WTC11 (cell line): ENCODE measurements at regions not wholly inside any gene's neighbourhood (a gene's known extent, or its start where the extent isn't known, plus 50 kb on each side); places are given as distances from the start of the nearest gene placed in this dataset.

Experiments used
- ATAC-seq: fragments of 200-7000 bp; cut with Tn5 transposase; 2 replicates; pipeline ENCODE4 v1.10.0; 2021; ENCODE audit warnings: mild to moderate bottlenecking, moderate library complexity
- CTCF ChIA-PET: fragments of 300-600 bp; sonication (Branson Sonifier 250); formaldehyde crosslinking; loops from one replicate; lab custom pipeline; 2021; ENCODE audit warnings: antibody characterized with exemption; lab: Charles Lee
- POLR2A ChIA-PET: fragments of 350-600 bp; sonication (Branson Sonifier 250); formaldehyde crosslinking; loops from one replicate; lab custom pipeline; 2021; ENCODE audit warnings: antibody characterized with exemption; lab: Charles Lee
- DNase-seq: peaks from one replicate; pipeline ENCODE4 v3.0.0; 2021; ENCODE audit warnings: low spot score
- H3K27ac Mint-ChIP-seq: 2 replicates; pipeline ENCODE4 v1.8.0; 2021; ENCODE audit warnings: mixed read lengths
- H3K27me3 Mint-ChIP-seq: 2 replicates; pipeline ENCODE4 v1.8.0; 2021; ENCODE audit warnings: low read depth, mild to moderate bottlenecking, moderate library complexity, mixed read lengths
- H3K36me3 Mint-ChIP-seq: 2 replicates; pipeline ENCODE4 v1.8.0; 2021; ENCODE audit warnings: mixed read lengths
- H3K4me1 Mint-ChIP-seq: 2 replicates; pipeline ENCODE4 v1.8.0; 2022; ENCODE audit warnings: mixed read lengths
- H3K4me3 Mint-ChIP-seq: 2 replicates; pipeline ENCODE4 v1.8.0; 2021; ENCODE audit warnings: mild to moderate bottlenecking, moderate library complexity, mixed read lengths
- H3K9me3 Mint-ChIP-seq: 2 replicates; pipeline ENCODE4 v1.8.0; 2021; ENCODE audit warnings: mixed read lengths
- ATF3 ChIP-seq: sonication (generic); formaldehyde crosslinking; conservative IDR thresholded peaks from 2 replicates; pipeline ENCODE4 v1.8.1; 2022; ENCODE audit warnings: mild to moderate bottlenecking, missing genetic modification reagents
- CDX4 ChIP-seq: fragments of 250-450 bp; sonication (Bioruptor Pico); IDR thresholded peaks from 2 replicates; pipeline ENCODE4 v1.9.0; 2021; ENCODE audit warnings: moderate library complexity, mild to moderate bottlenecking, inconsistent platforms, borderline replicate concordance
- CREM ChIP-seq: sonication (generic); formaldehyde crosslinking; IDR thresholded peaks from 2 replicates; pipeline ENCODE4 v1.8.1; 2022; ENCODE audit warnings: mild to moderate bottlenecking, missing genetic modification reagents, moderate library complexity
- E2F4 ChIP-seq: sonication (generic); formaldehyde crosslinking; IDR thresholded peaks from 2 replicates; pipeline ENCODE4 v1.8.1; 2022; ENCODE audit warnings: low read depth, mild to moderate bottlenecking, moderate library complexity, missing genetic modification reagents, borderline replicate concordance
- ESRRA ChIP-seq: sonication (generic); formaldehyde crosslinking; IDR thresholded peaks from 2 replicates; pipeline ENCODE4 v1.8.1; 2022; ENCODE audit warnings: mild to moderate bottlenecking, missing genetic modification reagents, borderline replicate concordance
- FOXP4 ChIP-seq: sonication (generic); formaldehyde crosslinking; IDR thresholded peaks from 2 replicates; pipeline ENCODE4 v1.8.0; 2022; ENCODE audit warnings: mild to moderate bottlenecking, missing genetic modification reagents
- IRF2 ChIP-seq: sonication (generic); formaldehyde crosslinking; IDR thresholded peaks from 2 replicates; pipeline ENCODE4 v1.8.0; 2022; ENCODE audit warnings: low read depth, missing genetic modification reagents, borderline replicate concordance
- KAT7 ChIP-seq: sonication (generic); formaldehyde crosslinking; IDR thresholded peaks from 2 replicates; pipeline ENCODE4 v1.8.1; 2023; ENCODE audit warnings: missing genetic modification reagents, mild to moderate bottlenecking, borderline replicate concordance
- NFYB ChIP-seq: sonication (generic); formaldehyde crosslinking; conservative IDR thresholded peaks from 2 replicates; pipeline ENCODE4 v1.8.0; 2022; ENCODE audit warnings: low read depth, missing genetic modification reagents
- RORB ChIP-seq: fragments of 250-450 bp; sonication (Bioruptor Pico); IDR thresholded peaks from 2 replicates; pipeline ENCODE4 v1.9.0; 2021; ENCODE audit warnings: mild to moderate bottlenecking
- ZBTB21 ChIP-seq: sonication (generic); formaldehyde crosslinking; IDR thresholded peaks from 2 replicates; pipeline ENCODE4 v1.8.1; 2023; ENCODE audit warnings: mild to moderate bottlenecking, missing genetic modification reagents, borderline replicate concordance
- ZBTB43 ChIP-seq: sonication (generic); formaldehyde crosslinking; IDR thresholded peaks from 2 replicates; pipeline ENCODE4 v1.8.1; 2023; ENCODE audit warnings: mild to moderate bottlenecking, missing genetic modification reagents
- ZNF138 ChIP-seq: sonication (generic); formaldehyde crosslinking; conservative IDR thresholded peaks from 2 replicates; pipeline ENCODE4 v1.8.1; 2022; ENCODE audit warnings: mild to moderate bottlenecking, moderate library complexity, missing genetic modification reagents
- ZNF416 ChIP-seq: fragments of 250-450 bp; sonication (Bioruptor Pico); IDR thresholded peaks from 2 replicates; pipeline ENCODE4 v1.9.0; 2021; ENCODE audit warnings: mild to moderate bottlenecking, inconsistent platforms
- ZNF423 ChIP-seq: fragments of 250-450 bp; sonication (Bioruptor Pico); IDR thresholded peaks from 2 replicates; pipeline ENCODE4 v2.1.2; 2022; ENCODE audit warnings: mild to moderate bottlenecking, moderate library complexity
- ZNF512 ChIP-seq: sonication (generic); formaldehyde crosslinking; IDR thresholded peaks from 2 replicates; pipeline ENCODE4 v1.8.1; 2022; ENCODE audit warnings: missing genetic modification reagents, borderline replicate concordance

GRCh38 chr13:76198568-76199163 is 562.5 kb downstream of the LMO7 start:
- H3K36me3 Mint-ChIP-seq, result no peaks in the 10 kb centered on the region
- CTCF ChIA-PET, result interaction anchor here (0.6 kb wide), 1 partner anchor 483 kb away, joined by 3 read pairs; no protein-coding TSS in a partner anchor

GRCh38 chr13:76189882-76190519 is 553.9 kb downstream of the LMO7 start:
- Mint-ChIP-seq H3K4me1 (no peaks in the 10 kb centered on the region), H3K9me3 (0 out of 2 replicates have a peak, but pooled peaks cover 3% of the 10 kb centered on the region), H3K27me3 (no peaks in the 10 kb centered on the region), H3K4me3 (no peak overlapping the region), H3K27ac (no peak overlapping the region), H3K36me3 (no peaks in the 10 kb centered on the region)
- peak; percentile 25 for DNase-seq
- ChIA-PET POLR2A (no interaction called here), CTCF (interaction anchor here (1.0 kb wide), 1 partner anchor 494 kb away, joined by 3 read pairs; no protein-coding TSS in a partner anchor)
- no peak for TF ChIP-seq KAT7 (CRISPR knock-in tag)
- TF ChIP-seq ZNF423 (CRISPR knock-in tag), result no peak
- peak; percentile 72 for ATAC-seq

More at GRCh38 chr13:76198568-76199163, 562.5 kb downstream of the LMO7 start:
- ATAC-seq, result no peak
- POLR2A ChIA-PET, result no interaction called here
- Mint-ChIP-seq H3K4me3 (no peak overlapping the region), H3K27me3 (no peaks in the 10 kb centered on the region), H3K4me1 (no peaks in the 10 kb centered on the region), H3K27ac (no peak overlapping the region), H3K9me3 (peaks cover 6% of the 10 kb centered on the region; the same call in 1 of the 2 replicates)
- DNase-seq, result no peak
- TF ChIP-seq KAT7 (CRISPR knock-in tag), result no peak

- no peak for DNase-seq
- H3K9me3 Mint-ChIP-seq, result peaks cover 14% of the 10 kb centered on the region
- H3K4me1 Mint-ChIP-seq, result no peaks in the 10 kb centered on the region
- no peak overlapping the region for H3K4me3 Mint-ChIP-seq
- ChIA-PET CTCF (no interaction called here), POLR2A (no interaction called here)
- H3K36me3 Mint-ChIP-seq, result no peaks in the 10 kb centered on the region
- no peak for TF ChIP-seq ZNF138 (CRISPR knock-in tag)
- no peak for TF ChIP-seq CDX4
- TF ChIP-seq ZBTB21 (CRISPR knock-in tag), result no peak
- no peak for TF ChIP-seq ZNF416 (CRISPR knock-in tag)
- TF ChIP-seq ESRRA (CRISPR knock-in tag), result no peak
- TF ChIP-seq CREM (CRISPR knock-in tag), result no peak
- no peak for TF ChIP-seq FOXP4 (CRISPR knock-in tag)
- TF ChIP-seq ZBTB43 (CRISPR knock-in tag), result no peak
- TF ChIP-seq ATF3 (CRISPR knock-in tag), result no peak
- TF ChIP-seq ZNF512 (CRISPR knock-in tag), result no peak
- no peak for TF ChIP-seq NFYB (CRISPR knock-in tag)
- no peak for TF ChIP-seq IRF2 (CRISPR knock-in tag)
- TF ChIP-seq E2F4 (CRISPR knock-in tag), result no peak
- TF ChIP-seq RORB (CRISPR knock-in tag), result no peak
- H3K27ac Mint-ChIP-seq, result no peak overlapping the region
- no peak for ATAC-seq
- H3K27me3 Mint-ChIP-seq, result no peaks in the 10 kb centered on the region
Observed at GRCh38 chr13:76175961-76176725, 540.0 kb downstream of the LMO7 start.
